Colon (tissue), 2 donors: ENCODE measurements at regions not wholly inside any gene's neighbourhood (a gene's known extent, or its start where the extent isn't known, plus 50 kb on each side); places are given as distances from the start of the nearest gene placed in this dataset.
"Not testable (repeated sequence)": the region's sequence is repeated elsewhere in the genome, so short reads cannot be mapped to it uniquely, and the experiment has no call there.

Source experiments
- FAIRE-seq: peaks from 2 replicates; lab custom pipeline; 2012; peaks lifted over from hg19 to GRCh38; lab: Jason Lieb, UNC
- donor health status: control.
- donor health status: control.

DNA sequence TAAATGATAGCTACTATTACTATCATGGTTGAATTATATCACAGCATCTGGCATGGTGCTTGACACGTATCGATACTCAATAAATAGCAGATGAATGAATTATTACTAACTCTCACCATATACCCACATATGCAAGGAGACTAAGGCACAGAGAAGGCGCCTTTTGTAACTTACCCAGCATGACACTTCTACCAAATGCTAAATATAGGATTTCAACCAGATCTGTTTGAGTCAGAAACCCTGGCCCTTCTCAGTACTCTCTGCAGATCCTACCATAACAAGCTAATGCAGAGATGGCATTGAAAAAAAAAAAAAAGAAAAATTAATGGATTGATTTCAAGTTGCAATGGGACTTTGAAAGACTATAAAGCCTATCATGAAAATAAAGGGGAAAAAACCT is 219.5 kb downstream of the DHX15 start:
- FAIRE-seq, result no peak

DNA sequence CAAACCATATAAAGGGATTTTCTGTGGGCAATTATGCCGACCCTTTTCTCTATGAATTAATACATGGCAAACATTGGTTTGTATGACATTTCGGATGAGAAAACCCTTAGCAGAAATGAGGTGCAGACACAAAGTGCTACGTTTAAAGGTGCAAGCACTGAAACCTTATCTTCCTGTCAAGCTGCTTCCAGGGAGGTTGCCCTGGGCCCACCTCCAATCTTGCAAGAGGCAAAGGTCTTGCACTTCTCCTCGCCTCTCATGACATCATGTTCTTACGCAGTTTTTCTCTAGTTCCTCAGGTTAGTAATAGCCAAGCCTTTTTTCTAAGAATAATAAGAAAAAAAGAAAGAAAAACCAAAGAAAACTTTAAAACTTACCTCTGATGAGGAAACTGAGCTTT is 220.1 kb downstream of the DHX15 start:
- FAIRE-seq, result no peak

DNA sequence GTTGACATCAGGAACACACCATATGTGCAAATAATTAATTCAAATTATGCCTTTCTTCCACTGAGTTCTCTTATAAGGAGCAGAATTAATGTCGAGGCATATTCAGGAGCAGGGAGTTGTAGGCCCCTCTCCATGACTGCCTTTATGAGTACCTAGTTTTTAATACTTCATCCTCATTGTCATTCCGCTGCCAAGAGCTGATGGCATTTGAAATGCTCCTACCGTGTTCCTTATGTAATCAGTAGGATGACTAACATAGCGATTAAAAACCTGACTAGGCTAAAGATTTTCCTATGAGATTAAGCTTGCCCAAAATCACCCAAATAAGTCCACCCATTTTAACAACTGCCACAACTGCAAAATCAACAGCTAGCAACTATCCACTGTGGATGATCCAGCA is 220.6 kb downstream of the DHX15 start:
- FAIRE-seq, result no peak

DNA sequence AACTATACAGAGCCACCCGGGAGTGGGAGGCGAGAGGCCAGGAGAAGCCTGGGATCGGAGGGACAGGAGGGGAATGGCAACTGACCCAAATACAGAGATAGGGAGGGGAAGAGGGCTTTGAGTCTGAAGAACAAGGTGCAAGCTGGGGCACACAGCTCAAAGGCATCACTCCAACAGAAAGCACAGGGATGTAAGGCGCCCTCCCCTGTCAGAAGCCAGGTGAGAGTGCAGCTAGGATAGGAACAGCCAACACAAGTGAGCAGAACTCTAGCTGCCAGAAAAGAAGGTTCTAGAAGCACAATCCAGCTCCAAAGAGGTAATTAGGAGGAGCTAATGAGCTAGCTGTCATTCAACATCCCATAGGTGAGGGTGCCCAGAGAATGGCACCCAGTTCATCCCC is 232.2 kb downstream of the DHX15 start:
- FAIRE-seq, result no peak

DNA sequence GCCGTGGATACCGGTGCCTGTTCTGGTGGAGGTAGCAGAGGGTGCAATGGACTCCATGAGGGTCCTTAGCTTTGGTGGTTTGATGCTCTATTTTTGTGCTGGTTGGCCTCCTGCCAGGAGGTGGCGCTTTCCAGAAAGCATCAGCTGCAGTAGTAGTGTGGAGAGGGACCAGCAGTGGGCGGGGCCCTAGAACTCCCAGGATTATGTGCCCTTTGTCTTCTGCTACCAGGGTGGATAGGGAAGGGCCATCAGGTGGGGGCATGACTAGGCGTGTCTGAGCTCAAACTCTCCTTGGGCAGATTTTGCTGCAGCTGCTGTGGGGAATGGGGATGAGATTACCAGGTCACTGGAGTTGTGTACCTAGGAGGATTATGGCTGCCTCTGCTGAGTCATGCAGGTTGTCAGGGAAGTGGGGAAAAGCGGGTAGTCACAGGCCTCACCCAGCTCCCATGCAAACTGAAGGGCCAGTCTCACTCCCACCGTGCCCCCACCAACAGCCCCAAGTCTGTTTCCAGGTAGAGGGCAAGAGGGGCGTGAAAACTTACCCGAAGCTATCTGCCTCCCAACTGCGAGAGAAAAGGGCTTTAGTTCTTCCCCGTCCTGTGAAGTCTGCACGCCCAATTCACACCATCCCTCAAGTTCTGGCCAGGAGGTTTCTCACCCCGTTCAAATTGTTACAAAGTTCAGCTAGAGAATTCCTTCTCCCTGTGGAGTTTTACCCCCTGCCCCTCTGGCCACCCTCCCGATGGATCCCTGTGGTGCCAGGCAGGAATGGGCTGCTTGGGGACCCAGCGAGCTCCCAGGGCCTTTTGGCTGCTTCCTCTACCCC is 235.0 kb downstream of the DHX15 start:
- not testable (repeated sequence) for FAIRE-seq

DNA sequence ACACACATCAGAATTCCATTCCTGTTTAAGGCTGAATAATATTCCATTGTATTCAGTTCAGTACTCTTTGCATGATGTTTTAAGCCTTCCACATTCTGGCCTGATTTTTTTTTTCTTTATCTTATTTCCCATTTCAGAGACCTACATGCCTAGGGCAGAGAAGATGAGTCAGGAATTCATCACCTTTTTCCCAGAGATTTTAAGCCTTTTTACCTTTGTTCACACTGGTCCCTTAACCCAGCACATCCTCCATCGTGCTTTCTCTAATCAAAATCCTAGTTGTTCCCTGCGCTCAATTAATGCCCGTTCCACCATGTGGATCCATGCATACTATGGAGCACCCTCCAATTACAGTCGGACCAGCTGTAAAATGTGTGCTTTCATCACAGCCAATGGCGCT is 245.1 kb downstream of the DHX15 start:
- FAIRE-seq, result no peak

DNA sequence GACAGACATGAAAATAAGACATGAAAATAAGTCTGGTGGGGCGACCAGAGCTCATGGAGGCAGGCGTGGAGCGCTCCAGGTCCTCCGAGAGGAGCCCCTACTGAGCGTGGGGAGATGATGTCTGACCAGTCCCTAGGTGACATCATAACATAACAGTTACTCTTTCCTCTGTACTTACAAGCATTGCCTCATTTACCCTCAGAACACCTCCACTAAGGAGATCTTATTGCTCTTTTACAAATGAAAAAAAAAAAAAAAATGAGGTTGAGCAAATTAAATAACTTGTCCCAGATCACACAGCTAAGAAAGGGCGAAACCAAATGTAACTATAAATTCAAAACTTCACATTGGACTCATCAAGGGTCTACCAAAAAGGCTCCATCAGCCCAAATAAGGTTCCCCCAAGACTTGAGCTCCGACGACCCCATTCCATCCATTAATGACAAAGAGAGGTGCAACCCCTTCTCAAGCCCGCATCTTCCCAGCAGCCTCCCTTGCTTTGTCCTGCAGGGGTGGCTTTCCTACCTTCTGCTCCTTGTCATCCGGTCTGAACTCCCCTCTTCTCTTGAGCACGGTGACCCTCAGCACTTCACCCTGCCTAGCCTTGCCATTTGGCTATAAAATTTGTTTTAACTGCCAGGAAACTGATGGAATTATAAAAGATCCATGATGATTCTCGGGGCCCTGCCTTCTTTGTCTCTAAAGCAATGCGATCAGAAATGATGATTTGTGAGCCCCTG is 246.7 kb downstream of the DHX15 start:
- no peak for FAIRE-seq

DNA sequence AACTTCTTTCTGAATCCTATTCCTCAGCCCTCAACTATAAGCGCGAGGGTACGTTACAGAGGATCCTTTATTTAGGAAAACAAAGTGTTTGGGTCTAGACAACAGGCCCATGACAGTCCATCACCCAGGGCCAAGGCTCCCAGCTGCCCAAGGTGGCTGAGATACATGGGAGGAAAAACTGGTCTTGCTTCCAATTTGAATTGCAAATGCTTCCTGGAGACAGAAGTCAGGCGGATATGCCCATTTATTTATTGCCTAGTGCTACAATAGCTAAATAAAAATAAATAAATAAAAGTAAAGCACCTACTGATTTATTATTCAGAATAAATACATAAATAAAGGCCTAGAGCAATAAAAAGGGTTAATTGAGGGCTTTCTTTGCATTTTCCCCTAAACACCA is 248.7 kb downstream of the DHX15 start:
- no peak for FAIRE-seq

DNA sequence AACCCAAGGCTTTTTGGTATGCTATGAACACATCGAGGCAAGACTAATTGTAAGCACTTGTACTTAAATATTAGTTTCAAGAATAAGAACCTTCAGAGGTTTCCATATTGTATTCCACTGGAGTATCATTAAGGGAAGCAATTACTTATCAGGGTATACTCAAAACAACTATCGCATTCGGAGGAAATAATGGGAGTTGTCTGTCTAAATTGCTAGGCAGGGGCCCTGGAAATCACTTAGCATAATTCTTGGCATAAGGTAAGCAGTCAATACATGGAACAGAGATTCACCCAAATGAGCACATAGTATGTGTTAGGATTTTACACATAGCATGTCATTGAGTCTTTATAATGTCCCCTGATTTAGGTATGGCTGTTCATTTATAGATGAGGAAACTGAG is 249.4 kb downstream of the DHX15 start:
- FAIRE-seq, result no peak

DNA sequence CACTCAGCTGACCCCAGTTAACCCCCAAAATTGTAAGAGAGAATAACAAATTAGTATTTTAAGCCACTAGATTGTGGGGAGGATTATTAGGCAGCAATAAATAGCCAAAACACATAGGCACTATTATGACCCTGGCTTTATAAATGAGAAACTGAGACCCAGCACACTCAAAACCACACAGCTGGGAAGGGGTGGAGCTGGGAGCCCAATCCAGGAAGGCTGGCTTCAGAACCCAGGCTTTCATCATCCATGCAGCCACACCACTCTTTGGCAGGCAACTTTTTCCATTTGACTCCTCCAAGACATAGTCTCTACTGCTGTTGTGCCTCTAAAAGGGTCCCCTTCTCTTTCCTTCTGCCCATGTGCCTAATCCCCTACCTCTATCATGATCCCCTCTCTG is 253.8 kb downstream of the DHX15 start:
- no peak for FAIRE-seq

DNA sequence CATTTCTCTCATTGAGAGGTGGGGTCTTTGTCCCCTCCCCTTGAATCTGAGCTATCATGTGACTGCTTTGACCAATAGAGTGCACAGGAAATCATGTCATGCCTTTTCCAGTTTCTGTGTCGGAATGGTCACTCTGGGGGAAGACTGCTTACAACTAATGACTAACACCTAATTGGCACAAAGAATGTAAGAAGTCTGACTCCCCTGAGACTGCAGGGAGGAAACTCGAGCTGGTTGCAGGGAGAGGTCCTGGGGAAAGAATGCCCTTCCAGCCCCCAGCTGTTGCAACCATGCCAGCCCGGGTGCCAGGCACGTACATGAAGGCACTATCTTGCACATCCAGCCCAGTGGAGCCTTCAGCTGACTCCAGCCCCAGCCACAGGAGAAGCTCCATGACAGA is 254.2 kb downstream of the DHX15 start:
- no peak for FAIRE-seq

DNA sequence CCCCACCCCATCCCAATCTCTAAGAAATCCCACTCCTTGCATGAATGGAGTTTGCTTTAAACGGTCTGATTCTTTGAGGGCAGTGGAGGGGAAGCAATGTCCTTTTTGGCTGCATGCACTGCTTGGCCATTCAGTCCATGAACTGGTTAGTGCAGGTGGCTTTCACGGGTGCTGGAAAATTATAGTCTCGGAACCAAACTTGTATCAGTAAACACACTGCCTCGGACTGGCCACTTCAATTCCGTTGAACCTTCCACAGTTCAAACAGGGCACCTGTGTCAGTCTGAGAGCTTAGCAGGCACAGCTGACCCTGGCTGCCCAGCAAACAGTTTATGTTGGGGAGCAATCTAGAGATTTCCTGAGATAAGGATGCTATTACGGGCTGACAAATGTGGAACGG is 255.6 kb downstream of the DHX15 start:
- FAIRE-seq, result no peak

DNA sequence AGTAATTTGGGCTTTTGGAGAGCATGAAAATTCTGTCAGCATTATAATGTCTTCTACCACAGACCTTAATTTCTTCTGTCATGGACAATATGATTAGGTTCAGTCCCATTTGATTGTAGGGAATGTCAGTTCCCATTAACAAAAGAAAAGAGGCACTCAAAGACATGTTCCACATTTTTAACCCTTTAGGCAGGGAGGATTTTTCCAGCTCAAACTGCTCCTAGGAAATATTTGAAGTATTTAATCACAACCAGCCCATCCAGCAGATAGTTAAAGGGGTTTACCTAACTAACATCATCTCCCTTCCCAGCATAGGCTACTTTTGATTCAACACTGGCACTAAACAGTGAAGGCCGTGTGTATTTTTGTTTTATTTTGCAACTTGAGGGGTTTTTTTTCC is 256.0 kb downstream of the DHX15 start:
- FAIRE-seq, result no peak

DNA sequence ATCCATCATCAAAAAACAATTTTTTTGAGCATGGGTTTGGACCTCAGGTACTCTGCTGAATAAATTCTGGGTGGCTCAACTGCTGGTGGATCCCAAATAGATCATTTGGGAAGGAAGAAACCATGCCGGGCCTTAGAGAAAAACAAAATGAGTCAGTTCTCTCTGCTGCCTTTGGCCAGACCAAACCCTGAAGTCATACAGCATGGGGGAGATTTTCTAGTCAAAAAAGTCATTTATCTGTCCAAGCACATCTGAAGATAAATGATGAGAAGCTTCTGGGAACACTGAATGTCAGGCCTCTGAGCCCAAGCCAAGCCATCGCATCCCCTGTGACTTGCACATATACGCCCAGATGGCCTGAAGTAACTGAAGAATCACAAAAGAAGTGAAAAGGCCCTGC is 261.4 kb downstream of the DHX15 start:
- FAIRE-seq, result no peak

DNA sequence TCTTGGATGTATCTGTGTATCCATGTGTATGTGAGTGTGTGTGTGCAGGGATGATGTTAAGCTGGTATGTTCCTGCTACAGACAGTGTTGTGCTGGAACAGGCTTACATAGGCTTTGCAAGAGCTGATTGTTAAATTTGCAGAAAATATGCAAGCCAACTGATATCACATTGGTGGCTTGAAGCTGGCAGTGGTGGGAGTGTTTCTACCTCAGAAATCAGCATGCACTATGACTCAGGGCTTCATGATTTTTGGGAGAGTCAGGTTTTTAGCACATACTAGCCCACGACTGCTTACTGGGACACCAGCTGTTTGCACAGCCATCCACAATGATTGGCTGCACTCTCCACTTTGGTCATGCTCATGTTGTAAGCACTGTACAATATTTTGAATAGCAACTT is 261.8 kb downstream of the DHX15 start:
- no peak for FAIRE-seq

DNA sequence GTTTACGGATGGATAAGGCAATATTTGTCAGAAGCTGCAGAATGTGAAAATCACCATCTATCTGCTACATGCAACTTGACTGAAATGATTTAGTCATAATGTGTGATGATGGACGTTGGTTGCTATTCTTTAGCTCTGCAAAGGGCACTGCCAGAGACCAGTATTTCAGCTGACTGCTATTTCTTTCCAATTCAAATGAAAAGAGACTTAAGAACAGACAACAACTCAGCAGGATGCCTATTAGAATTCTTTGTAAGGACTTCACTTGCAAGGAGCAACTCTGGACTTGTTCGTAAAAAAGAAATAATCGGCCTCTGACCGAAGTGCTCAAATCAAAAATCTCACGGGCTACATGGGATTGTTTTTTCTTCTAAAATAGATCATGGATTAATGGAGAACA is 262.7 kb downstream of the DHX15 start:
- FAIRE-seq, result no peak

DNA sequence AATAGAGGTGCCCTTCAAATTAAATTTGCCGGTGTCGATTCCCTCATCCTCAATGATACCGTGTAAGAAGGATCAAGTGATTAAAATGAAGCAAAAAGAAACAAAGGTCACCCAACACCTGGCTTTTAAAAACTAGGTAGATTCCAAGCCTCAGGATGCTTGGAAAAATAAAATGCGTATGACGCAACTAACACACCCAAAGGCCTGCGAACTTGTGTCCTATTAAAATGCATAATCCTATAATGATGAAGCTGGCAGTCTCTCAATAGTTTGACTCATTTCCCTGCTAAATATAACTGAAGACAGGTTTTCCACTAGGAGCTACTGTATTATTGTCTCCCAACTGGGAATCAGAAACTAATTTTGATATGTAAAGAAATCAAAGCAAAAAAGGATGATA is 263.2 kb downstream of the DHX15 start:
- FAIRE-seq, result no peak

DNA sequence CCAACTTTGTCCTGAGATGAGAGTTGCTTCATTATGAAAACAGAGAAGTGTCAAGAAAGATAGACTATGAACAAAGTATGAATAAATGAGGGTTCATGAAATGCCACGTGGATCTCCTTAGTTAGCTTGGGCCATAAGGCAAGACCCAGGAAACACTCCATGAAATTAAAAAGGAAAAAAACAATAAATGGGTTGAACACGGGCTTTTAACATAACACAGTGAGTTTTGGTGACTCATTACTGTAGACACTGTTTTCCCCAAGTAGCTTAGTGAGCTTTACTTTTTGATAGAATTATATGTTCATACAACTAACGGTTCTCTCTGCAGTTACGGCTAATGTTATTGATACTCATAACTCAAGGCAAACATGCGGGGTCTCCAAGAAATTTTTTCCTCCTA is 265.0 kb downstream of the DHX15 start:
- no peak for FAIRE-seq

DNA sequence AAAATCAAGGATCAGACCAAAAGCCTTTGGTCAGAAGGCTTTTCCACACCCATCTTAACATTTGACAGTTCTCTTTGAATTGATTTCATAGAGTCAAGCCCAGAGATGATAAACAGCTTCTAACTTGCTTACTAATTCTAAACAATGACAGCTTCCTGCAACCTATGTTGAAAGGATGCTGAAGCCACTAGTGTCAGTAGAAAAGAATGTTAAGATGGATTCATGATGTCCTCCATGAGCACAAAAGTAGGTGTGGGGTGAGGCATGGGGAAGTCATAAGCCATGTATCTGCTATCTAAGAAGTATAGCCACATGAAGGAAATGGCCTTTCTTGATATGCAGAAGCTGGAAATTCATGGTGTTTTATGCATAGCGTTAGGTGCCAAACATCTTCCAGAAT is 269.3 kb downstream of the DHX15 start:
- FAIRE-seq, result no peak

DNA sequence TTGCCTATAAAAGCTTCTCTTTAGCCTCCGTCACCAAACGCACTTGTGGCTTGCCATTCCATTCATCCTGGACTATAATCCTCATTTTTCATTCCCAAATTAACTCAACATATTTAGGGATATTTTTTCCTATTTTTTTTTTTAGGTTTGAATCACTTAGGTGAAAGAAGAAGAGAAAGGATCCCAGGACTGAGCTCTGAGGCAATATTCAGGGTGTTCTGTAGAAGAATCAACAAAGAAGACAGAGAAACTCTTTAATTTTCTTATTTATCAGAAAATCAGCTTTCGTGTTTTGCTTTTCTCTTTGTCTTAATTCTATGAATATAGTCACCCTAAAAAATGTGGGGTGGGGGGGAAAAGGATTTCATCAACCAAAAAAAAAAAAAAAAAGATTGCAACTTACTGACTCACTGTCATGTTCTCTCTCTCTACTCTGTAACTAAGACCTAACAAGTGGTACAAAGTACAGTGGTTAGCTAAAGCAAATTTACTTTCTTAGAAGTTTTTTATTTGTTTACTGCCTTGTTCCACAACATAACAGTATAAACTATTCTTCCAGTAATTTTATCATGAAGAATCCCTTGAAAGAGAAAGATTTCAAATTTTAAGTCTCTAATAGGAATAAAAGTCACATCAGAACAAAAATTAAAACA is 272.0 kb downstream of the DHX15 start:
- FAIRE-seq, result no peak

DNA sequence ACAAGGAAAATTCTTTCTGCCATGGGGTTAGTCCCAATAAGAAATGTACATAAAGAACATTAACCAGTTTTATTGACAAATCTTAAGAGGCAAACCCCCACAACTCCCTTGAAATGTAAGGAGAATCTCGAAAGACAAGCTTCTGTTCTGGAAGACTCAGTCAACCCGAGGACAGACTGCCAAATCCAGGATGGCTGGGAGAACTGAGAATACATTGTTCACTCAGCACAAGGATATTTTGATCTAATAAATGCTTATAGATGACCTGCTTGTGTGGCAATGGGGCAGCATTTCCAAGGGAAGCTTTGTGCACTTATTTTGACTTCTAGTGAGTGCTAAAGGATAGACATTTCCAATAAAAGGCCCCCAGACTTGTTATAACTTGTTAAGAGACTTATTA is 280.4 kb downstream of the DHX15 start:
- FAIRE-seq, result no peak

DNA sequence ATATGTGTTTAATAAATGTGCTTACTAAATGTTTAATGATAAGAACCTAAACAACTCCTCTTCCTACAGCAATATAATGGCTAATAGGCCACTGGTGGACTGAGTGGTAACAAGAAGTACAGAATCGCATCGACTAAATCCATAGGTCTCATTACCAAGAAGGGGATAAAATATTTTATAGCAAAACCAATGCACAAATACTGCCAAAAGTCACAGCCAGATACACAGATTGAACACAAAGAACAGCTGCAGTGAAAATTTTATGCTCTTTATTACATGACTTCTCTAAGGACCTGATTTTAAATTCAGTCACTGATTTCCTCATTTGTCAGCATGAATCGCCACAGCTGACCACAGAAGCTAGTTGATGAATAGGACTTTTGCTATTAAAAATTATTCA is 285.4 kb downstream of the DHX15 start:
- FAIRE-seq, result no peak

DNA sequence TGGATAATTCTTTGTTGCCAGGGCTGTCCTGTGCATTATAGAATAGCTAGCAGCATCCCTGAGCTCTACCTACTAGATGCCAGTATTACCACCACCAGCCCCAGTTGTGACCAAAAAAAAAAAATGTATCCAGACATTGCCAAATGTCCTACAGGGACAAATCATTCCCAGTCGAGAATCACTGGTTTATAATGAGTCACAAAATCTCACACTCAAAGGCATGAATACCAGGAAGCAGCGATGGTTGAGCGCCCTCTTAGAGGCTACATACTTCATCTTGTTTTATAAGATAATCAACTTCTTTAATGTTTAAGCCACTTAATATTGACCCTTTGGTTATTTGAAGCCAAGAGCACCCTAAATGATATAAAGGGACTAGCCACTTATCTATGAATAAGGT is 297.3 kb downstream of the DHX15 start:
- no peak for FAIRE-seq
